SK-N-SH (cell line): ENCODE measurements at regions not wholly inside any gene's neighbourhood (a gene's known extent, or its start where the extent isn't known, plus 50 kb on each side); places are given as distances from the start of the nearest gene placed in this dataset.
"Not testable (repeated sequence)": the region's sequence is repeated elsewhere in the genome, so short reads cannot be mapped to it uniquely, and the experiment has no call there.

ENCODE experiments used
- CTCF ChIA-PET: fragments of 300-600, 350-600 bp; formaldehyde crosslinking; extraction: SDS; loops from one replicate; lab custom pipeline; 2021; lab: Yijun Ruan, JAX
- POLR2A ChIA-PET: fragments of 350-600 bp; sonication (Branson Sonifier 250); formaldehyde crosslinking; extraction: SDS; loops from one replicate; lab custom pipeline; 2020; ENCODE audit warnings: antibody characterized with exemption, inconsistent platforms; lab: Yijun Ruan, JAX
- DNase-seq: peaks from one replicate; pipeline ENCODE4 v3.0.0; 2012
- H2AFZ ChIP-seq: fragments of 200-600 bp; sonication (generic); 2 replicates; pipeline ENCODE4 v1.8.1; 2016; ENCODE audit warnings: antibody characterized with exemption, mild to moderate bottlenecking, low read depth
- H3F3A ChIP-seq: fragments of 200-600 bp; sonication (generic); replicated peaks from 2 replicates; pipeline ENCODE3; 2016; ENCODE audit warnings: antibody characterized with exemption, mild to moderate bottlenecking; ENCODE audit not compliant: insufficient read depth
- H3K27ac ChIP-seq, 2 experiments: fragments of 200-500 bp in 1 of 2; fragments of 200-600 bp in 1 of 2; sonication (Bioruptor generic) in 1 of 2; sonication (generic), shearing (Covaris generic) in 1 of 2; 2 replicates each; pipeline versions ENCODE4 v1.5.1 to v1.6.1; 2014 to 2016; ENCODE audit warnings: low read depth in 2 of 2, inconsistent platforms in 1 of 2, low read length in 1 of 2, mild to moderate bottlenecking in 1 of 2, mixed read lengths in 1 of 2
- H3K27me3 ChIP-seq: fragments of 200-600 bp; sonication (generic), shearing (Covaris generic); 2 replicates; pipeline ENCODE4 v1.6.1; 2016; ENCODE audit warnings: mixed run types; ENCODE audit not compliant: insufficient read depth
- H3K36me3 ChIP-seq, 2 experiments: fragments of 200-500 bp in 1 of 2; fragments of 200-600 bp in 1 of 2; sonication (Bioruptor generic) in 1 of 2; sonication (generic) in 1 of 2; replicated peaks in 1 of 2; 2 replicates each; pipeline versions ENCODE3 to v1.5.1; 2014 to 2016; ENCODE audit warnings: low read length in 1 of 2, mild to moderate bottlenecking in 1 of 2; ENCODE audit not compliant: insufficient read depth in 2 of 2, control insufficient read depth in 1 of 2
- H3K4me1 ChIP-seq, 2 experiments: fragments of 200-500 bp in 1 of 2; fragments of 200-600 bp in 1 of 2; sonication (Bioruptor generic) in 1 of 2; sonication (generic), shearing (Covaris generic) in 1 of 2; 2 replicates each; pipeline versions ENCODE4 v1.5.1 to v1.6.1; 2014 to 2016; ENCODE audit warnings: low read depth in 1 of 2, low read length in 1 of 2, mixed run types in 1 of 2; ENCODE audit not compliant: insufficient read depth in 2 of 2, control insufficient read depth in 1 of 2
- H3K4me2 ChIP-seq: fragments of 200-600 bp; sonication (generic), shearing (Covaris generic); 2 replicates; pipeline ENCODE4 v1.6.1; 2017; ENCODE audit warnings: mixed run types
- H3K4me3 ChIP-seq, 2 experiments: fragments of 200-500 bp in 1 of 2; fragments of 200-600 bp in 1 of 2; sonication (Bioruptor generic) in 1 of 2; sonication (generic), shearing (Covaris generic) in 1 of 2; 2 replicates each; pipeline versions ENCODE4 v1.5.1 to v1.8.1; 2014 to 2016; ENCODE audit warnings: low read depth in 2 of 2, inconsistent platforms in 1 of 2, low read length in 1 of 2, mild to moderate bottlenecking in 1 of 2, mixed read lengths in 1 of 2, moderate library complexity in 1 of 2
- H3K79me2 ChIP-seq: fragments of 200-600 bp; sonication (generic); 2 replicates; pipeline ENCODE4 v1.8.1; 2017; ENCODE audit warnings: mild to moderate bottlenecking; ENCODE audit not compliant: insufficient read depth
- H3K9ac ChIP-seq: fragments of 200-600 bp; sonication (generic); 2 replicates; pipeline ENCODE4 v1.6.1; 2017; ENCODE audit warnings: mixed run types
- H3K9me2 ChIP-seq: fragments of 200-600 bp; sonication (generic); 2 replicates; pipeline ENCODE4 v1.6.1; 2017; ENCODE audit warnings: mixed run types
- H3K9me3 ChIP-seq: fragments of 200-600 bp; sonication (generic); 2 replicates; pipeline ENCODE4 v1.6.1; 2017; ENCODE audit warnings: mixed run types, mild to moderate bottlenecking, moderate library complexity
- H4K20me1 ChIP-seq: fragments of 200-600 bp; sonication (generic); 2 replicates; pipeline ENCODE4 v1.6.1; 2017; ENCODE audit warnings: mild to moderate bottlenecking, mixed run types; ENCODE audit not compliant: insufficient read depth
- CHD2 ChIP-seq: fragments of 150-350 bp; IDR thresholded peaks from 2 replicates; pipeline ENCODE4 v1.6.1; 2018; ENCODE audit warnings: low read length; ENCODE audit not compliant: partially characterized antibody
- ELF1 ChIP-seq: IDR thresholded peaks from 2 replicates; pipeline ENCODE4 v1.4.0; 2012
- EP300 ChIP-seq, 2 experiments: IDR thresholded peaks; 2 replicates each; pipeline versions ENCODE4 v1.4.0 to v1.6.1; 2012; ENCODE audit warnings: borderline replicate concordance in 1 of 2, low read depth in 1 of 2, low read length in 1 of 2
- EZH2phosphoT487 ChIP-seq: fragments of 200-600 bp; sonication (generic); IDR thresholded peaks from 2 replicates; pipeline ENCODE4 v1.6.1; 2017; ENCODE audit warnings: low read depth, mixed run types, mild to moderate bottlenecking, antibody characterized with exemption, moderate library complexity, borderline replicate concordance
- GABPA ChIP-seq: IDR thresholded peaks from 2 replicates; pipeline ENCODE4 v1.4.0; 2012; ENCODE audit warnings: low read depth, mild to moderate bottlenecking
- GATA2 ChIP-seq: sonication (generic); formaldehyde crosslinking; IDR thresholded peaks from 2 replicates; pipeline ENCODE4 v1.5.0; 2020; ENCODE audit warnings: mild to moderate bottlenecking, missing genetic modification reagents
- IRF3 ChIP-seq: fragments of 150-350 bp; IDR thresholded peaks from 2 replicates; pipeline ENCODE4 v1.6.1; 2016; ENCODE audit warnings: mild to moderate bottlenecking, low read depth, low read length
- JUND ChIP-seq: IDR thresholded peaks from 2 replicates; pipeline ENCODE4 v1.4.0; 2012
- MEF2A ChIP-seq: IDR thresholded peaks from 2 replicates; pipeline ENCODE4 v1.4.0; 2012; ENCODE audit warnings: low read depth, borderline replicate concordance
- NFIC ChIP-seq: IDR thresholded peaks from 2 replicates; pipeline ENCODE4 v1.4.0; 2012; ENCODE audit warnings: borderline replicate concordance
- NRF1 ChIP-seq: IDR thresholded peaks from 2 replicates; pipeline ENCODE4 v1.6.1; 2012; ENCODE audit warnings: low read depth, mild to moderate bottlenecking, low read length
- POLR2AphosphoS5 ChIP-seq: IDR thresholded peaks from 2 replicates; pipeline ENCODE4 v1.6.1; 2012; ENCODE audit warnings: low read depth, low read length
- RAD21 ChIP-seq: IDR thresholded peaks from 2 replicates; pipeline ENCODE4 v1.6.1; 2012; ENCODE audit warnings: mild to moderate bottlenecking, low read length
- REST ChIP-seq: IDR thresholded peaks from 2 replicates; pipeline ENCODE4 v1.6.1; 2012; ENCODE audit warnings: mild to moderate bottlenecking, low read depth, low read length, moderate library complexity
- SIN3A ChIP-seq: IDR thresholded peaks from 2 replicates; pipeline ENCODE4 v1.6.1; 2012; ENCODE audit warnings: low read depth, mild to moderate bottlenecking, low read length, moderate library complexity, borderline replicate concordance
- TAF1 ChIP-seq: IDR thresholded peaks from 2 replicates; pipeline ENCODE4 v1.6.1; 2012; ENCODE audit warnings: low read depth, mild to moderate bottlenecking, low read length, moderate library complexity, borderline replicate concordance
- YY1 ChIP-seq: IDR thresholded peaks from 2 replicates; pipeline ENCODE4 v1.4.0; 2012; ENCODE audit warnings: low read depth, mild to moderate bottlenecking
- WGBS: methylation state at CpG from one replicate; pipeline ENCODE4 v1.1.6; 2017; ENCODE audit warnings: low lambda C conversion rate; 5-methylcytosine and 5-hydroxymethylcytosine counted together
- TF ChIP-seq, protein P1 (sequence below): fragments of 150-350 bp; IDR thresholded peaks from 2 replicates; pipeline ENCODE4 v1.6.1; 2017; ENCODE audit warnings: antibody characterized with exemption, low read length, low read depth, borderline replicate concordance
- TF ChIP-seq, protein P2 (sequence below): IDR thresholded peaks from 2 replicates; pipeline ENCODE4 v1.4.0; 2012; ENCODE audit warnings: low read depth, borderline replicate concordance

DNA sequence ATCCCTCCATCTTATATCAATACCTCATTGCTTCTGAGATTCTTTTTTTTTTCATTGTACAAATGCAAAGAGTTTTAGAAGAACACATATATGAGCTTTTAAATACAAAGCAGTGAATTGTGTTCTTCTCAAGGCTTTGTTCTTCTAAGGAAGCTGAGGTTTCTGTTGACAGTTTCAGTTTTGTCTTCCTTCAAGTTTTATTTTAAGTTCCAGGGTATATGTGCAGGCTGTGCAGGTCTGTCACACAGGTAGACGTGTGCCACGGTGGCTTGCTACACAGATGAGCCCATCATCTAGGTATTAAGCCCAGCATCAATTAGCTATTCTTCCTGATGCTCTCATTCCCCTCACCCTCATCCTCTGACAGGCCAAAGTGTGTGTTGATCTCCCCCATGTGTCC lies 201.2 kb upstream of the DIPK2B start:
- Histone ChIP-seq H4K20me1 (no peaks in the 10 kb centered on the region), H2AFZ (no peak overlapping the region), H3K27me3 (no peaks in the 10 kb centered on the region), H3K36me3 (no peaks in the 10 kb centered on the region), H3K4me2 (no peak overlapping the region), H3K4me3 (no peak overlapping the region), H3F3A (no peaks in the 10 kb centered on the region), H3K9ac (no peak overlapping the region), H3K27ac (no peak overlapping the region; a peak in 1 of 4 replicates), H3K9me3 (no peaks in the 10 kb centered on the region; the same call in 1 of the 2 replicates), H3K9me2 (no peaks in the 10 kb centered on the region), H3K4me1 (no peaks in the 10 kb centered on the region), H3K79me2 (no peaks in the 10 kb centered on the region)
- POLR2A ChIA-PET = no interaction called here
- WGBS = 59% methylated on average over 2 of the region's 2 CpGs
- DNase-seq = no peak
- no peak for TF ChIP-seq IRF3
- TF ChIP-seq JUND = no peak
- no peak for TF ChIP-seq EZH2phosphoT487
- TF ChIP-seq POLR2AphosphoS5 = no peak
- TF ChIP-seq, protein P1, sequence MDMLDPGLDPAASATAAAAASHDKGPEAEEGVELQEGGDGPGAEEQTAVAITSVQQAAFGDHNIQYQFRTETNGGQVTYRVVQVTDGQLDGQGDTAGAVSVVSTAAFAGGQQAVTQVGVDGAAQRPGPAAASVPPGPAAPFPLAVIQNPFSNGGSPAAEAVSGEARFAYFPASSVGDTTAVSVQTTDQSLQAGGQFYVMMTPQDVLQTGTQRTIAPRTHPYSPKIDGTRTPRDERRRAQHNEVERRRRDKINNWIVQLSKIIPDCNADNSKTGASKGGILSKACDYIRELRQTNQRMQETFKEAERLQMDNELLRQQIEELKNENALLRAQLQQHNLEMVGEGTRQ = no peak
- no peak for TF ChIP-seq CHD2
- TF ChIP-seq MEF2A = no peak
- TF ChIP-seq, protein P2, sequence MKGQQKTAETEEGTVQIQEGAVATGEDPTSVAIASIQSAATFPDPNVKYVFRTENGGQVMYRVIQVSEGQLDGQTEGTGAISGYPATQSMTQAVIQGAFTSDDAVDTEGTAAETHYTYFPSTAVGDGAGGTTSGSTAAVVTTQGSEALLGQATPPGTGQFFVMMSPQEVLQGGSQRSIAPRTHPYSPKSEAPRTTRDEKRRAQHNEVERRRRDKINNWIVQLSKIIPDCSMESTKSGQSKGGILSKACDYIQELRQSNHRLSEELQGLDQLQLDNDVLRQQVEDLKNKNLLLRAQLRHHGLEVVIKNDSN = no peak
- no peak for TF ChIP-seq SIN3A
- TF ChIP-seq TAF1 = no peak
- no peak for TF ChIP-seq RAD21
- no peak for TF ChIP-seq GATA2
- no peak for TF ChIP-seq REST
- TF ChIP-seq NFIC = no peak
- TF ChIP-seq EP300 (IDR thresholded peaks at IDR 0.05; ENCODE audit: borderline replicate concordance in 1 of 2, low read depth in 1 of 2, low read length in 1 of 2) = no peak
- no peak for TF ChIP-seq GABPA
- TF ChIP-seq ELF1 = no peak
- TF ChIP-seq YY1 = no peak
- TF ChIP-seq NRF1 = no peak
- CTCF ChIA-PET = no interaction called here

- H3F3A ChIP-seq, DNase-seq, H3K27me3 ChIP-seq, H3K79me2 ChIP-seq, H3K9me3 ChIP-seq, H3K4me1 ChIP-seq, CTCF ChIA-PET, H3K4me3 ChIP-seq, H3K36me3 ChIP-seq, POLR2A ChIA-PET, H4K20me1 ChIP-seq, H3K9me2 ChIP-seq: not testable (repeated sequence)
- 40% methylated on average over 8 of the region's 8 CpGs for WGBS
- Histone ChIP-seq H3K27ac (peak overlapping the region; percentile 49 to 80; a peak in 3 of 4 replicates), H2AFZ (peak overlapping the region; percentile 79), H3K4me2 (0 out of 2 replicates have a peak overlapping the region, but pooled peaks have one; percentile 4), H3K9ac (peak overlapping the region; percentile 6; the same call in 1 of the 2 replicates)
These were observed 200.5 kb upstream of the DIPK2B start for GRCh38 chrX:45400951-45401725.
